GM12878 (cell line): ENCODE measurements at regions not wholly inside any gene's neighbourhood (a gene's known extent, or its start where the extent isn't known, plus 50 kb on each side); places are given as distances from the start of the nearest gene placed in this dataset.

Experiments used
- ATAC-seq: fragments of 200-7000 bp; cut with Tn5 transposase; 3 replicates; pipeline ENCODE4 v1.9.1; 2020; ENCODE audit warnings: mild to moderate bottlenecking, moderate library complexity
- BruUV-seq: library from RNA; stranded (reverse); fragments of 400-500 nt; replicated peaks from 2 replicates; lab custom pipeline; 2021; lab: Mats Ljungman, UMichigan
- CTCF ChIA-PET: fragments of 300-600 bp; sonication (Branson Sonifier 250); formaldehyde crosslinking; extraction: SDS; loops from one replicate; lab custom pipeline; 2021; ENCODE audit warnings: inconsistent platforms; lab: Yijun Ruan, JAX
- POLR2A ChIA-PET: fragments of 350-600 bp; formaldehyde crosslinking; extraction: SDS; loops from one replicate; lab custom pipeline; 2021; ENCODE audit warnings: inconsistent platforms; lab: Charles Lee
- RAD21 ChIA-PET: fragments of 300-600 bp; sonication (Branson Sonifier 250); formaldehyde crosslinking; loops from one replicate; lab custom pipeline; 2023; ENCODE audit warnings: antibody characterized with exemption; ENCODE audit not compliant: unreplicated experiment; lab: Charles Lee
- SMC1A ChIA-PET: fragments of 300-600 bp; sonication (Branson Sonifier 250); formaldehyde crosslinking; loops from one replicate; lab custom pipeline; 2023; ENCODE audit not compliant: unreplicated experiment, uncharacterized antibody; lab: Charles Lee
- DNase-seq: peaks from one replicate; pipeline ENCODE4 v3.0.0-alpha.2; 2011; ENCODE audit warnings: low read depth, low spot score
- FAIRE-seq: peaks from 3 replicates; lab custom pipeline; 2011; peaks lifted over from hg19 to GRCh38; lab: Jason Lieb, UNC
- H2AFZ ChIP-seq: 2 replicates; pipeline ENCODE4 v1.6.0; 2011; ENCODE audit warnings: low read depth, low read length, control low read depth; ENCODE audit not compliant: control insufficient read depth
- H3K27ac ChIP-seq: 2 replicates; pipeline ENCODE4 v1.5.1; 2011; ENCODE audit warnings: control low read depth; ENCODE audit not compliant: control insufficient read depth, insufficient read depth
- H3K27me3 ChIP-seq, 2 experiments: replicated peaks in 1 of 2; 2 replicates each; pipeline versions ENCODE4 v1.6.0 to v1.6.1; 2011; ENCODE audit warnings: low read length in 1 of 2; ENCODE audit not compliant: control insufficient read depth in 2 of 2, insufficient read depth in 2 of 2
- H3K36me3 ChIP-seq, 2 experiments: 2 replicates each; pipeline ENCODE4 v1.5.1; 2011; ENCODE audit warnings: low read length in 1 of 2; ENCODE audit not compliant: control insufficient read depth in 2 of 2, insufficient read depth in 2 of 2
- H3K4me1 ChIP-seq: 2 replicates; pipeline ENCODE4 v1.6.1; 2011; ENCODE audit warnings: mild to moderate bottlenecking, low read length, moderate library complexity, mixed read lengths; ENCODE audit not compliant: control insufficient read depth, insufficient read depth
- H3K4me2 ChIP-seq: 2 replicates; pipeline ENCODE4 v1.6.0; 2011; ENCODE audit warnings: control low read depth; ENCODE audit not compliant: control insufficient read depth, insufficient read depth
- H3K4me3 ChIP-seq: fragments of 200-600 bp; sonication (generic); 2 replicates; pipeline ENCODE4 v1.5.1; 2016
- H3K79me2 ChIP-seq: 2 replicates; pipeline ENCODE4 v1.6.0; 2011; ENCODE audit warnings: low read length; ENCODE audit not compliant: control insufficient read depth, insufficient read depth
- H3K9ac ChIP-seq: 2 replicates; pipeline ENCODE4 v1.8.0; 2011; ENCODE audit warnings: low read length, control low read depth, mixed read lengths; ENCODE audit not compliant: control insufficient read depth, insufficient read depth
- H3K9me3 ChIP-seq: replicated peaks from 3 replicates; pipeline ENCODE4 v1.5.1; 2011; ENCODE audit warnings: mild to moderate bottlenecking, low read length; ENCODE audit not compliant: control insufficient read depth, insufficient read depth
- H4K20me1 ChIP-seq: 2 replicates; pipeline ENCODE4 v1.6.0; 2011; ENCODE audit not compliant: control insufficient read depth, insufficient read depth
- CREM ChIP-seq: IDR thresholded peaks from 2 replicates; pipeline ENCODE4 v1.6.1; 2014; ENCODE audit warnings: antibody characterized with exemption, low read depth
- ETV6 ChIP-seq, 2 experiments: fragments of 450-650 bp in 1 of 2; IDR thresholded peaks in 1 of 2; conservative IDR thresholded peaks in 1 of 2; 2 replicates each; pipeline ENCODE4 v1.6.1; 2014; ENCODE audit warnings: antibody characterized with exemption in 1 of 2, borderline replicate concordance in 1 of 2, low read depth in 1 of 2, mild to moderate bottlenecking in 1 of 2, moderate library complexity in 1 of 2
- KDM1A ChIP-seq: fragments of 200-600 bp; sonication (generic); IDR thresholded peaks from 2 replicates; pipeline ENCODE4 v1.6.1; 2016; ENCODE audit warnings: borderline replicate concordance
- MYB ChIP-seq: fragments of 150-350 bp; IDR thresholded peaks from 2 replicates; pipeline ENCODE4 v1.6.1; 2014; ENCODE audit warnings: mild to moderate bottlenecking, low read depth, low read length, borderline replicate concordance
- NBN ChIP-seq: fragments of 450-650 bp; IDR thresholded peaks from 2 replicates; pipeline ENCODE4 v1.6.1; 2016
- NFXL1 ChIP-seq: fragments of 450-650 bp; IDR thresholded peaks from 2 replicates; pipeline ENCODE4 v1.6.1; 2017; ENCODE audit warnings: antibody characterized with exemption, mild to moderate bottlenecking, borderline replicate concordance
- NR2C2 ChIP-seq: IDR thresholded peaks from 2 replicates; pipeline ENCODE4 v1.6.1; 2011; ENCODE audit warnings: borderline replicate concordance, low read depth; ENCODE audit not compliant: control insufficient read depth, insufficient read length
- POLR2AphosphoS5 ChIP-seq: IDR thresholded peaks from 2 replicates; pipeline ENCODE4 v1.6.1; 2011; ENCODE audit warnings: mild to moderate bottlenecking, low read length, inconsistent platforms
- RBBP5 ChIP-seq: fragments of 200-600 bp; sonication (generic); conservative IDR thresholded peaks from 2 replicates; pipeline ENCODE4 v1.6.1; 2016
- RELA ChIP-seq: fragments of 450-650 bp; IDR thresholded peaks from 2 replicates; pipeline ENCODE4 v1.8.0; 2014; ENCODE audit warnings: borderline replicate concordance; ENCODE audit not compliant: partially characterized antibody
- SMARCA5 ChIP-seq: fragments of 450-650 bp; IDR thresholded peaks from 2 replicates; pipeline ENCODE4 v1.6.1; 2017; ENCODE audit warnings: mild to moderate bottlenecking
- STAT1 ChIP-seq: fragments of 450-650 bp; conservative IDR thresholded peaks from 2 replicates; pipeline ENCODE4 v1.6.1; 2014; ENCODE audit warnings: antibody characterized with exemption, mild to moderate bottlenecking
- SUZ12 ChIP-seq: fragments of 200-600 bp; sonication (generic); IDR thresholded peaks from one replicate; pipeline ENCODE4 v1.6.1; 2018; ENCODE audit warnings: antibody characterized with exemption, mild to moderate bottlenecking; ENCODE audit not compliant: unreplicated experiment
- WGBS: methylation state at CpG from one replicate; pipeline ENCODE4 v1.1.6; 2016; ENCODE audit warnings: low lambda C conversion rate; ENCODE audit not compliant: insufficient replicate concordance, insufficient coverage; ENCODE audit errors: missing lambda C conversion rate; 5-methylcytosine and 5-hydroxymethylcytosine counted together
- in situ Hi-C: fragments of 300-500 bp; cut with MboI; formaldehyde crosslinking; loops from 9 replicates; pipeline ENCODE4 v1.14.3; 2018; ENCODE audit warnings: mixed read lengths
- intact Hi-C: fragments of 100-400 bp; cut with micrococcal nuclease; formaldehyde crosslinking; loops from one replicate; pipeline ENCODE4 v1.14.2; 2022; ENCODE audit not compliant: unreplicated experiment
- TF ChIP-seq, protein P1 (sequence below): fragments of 450-650 bp; IDR thresholded peaks from 2 replicates; pipeline ENCODE4 v1.6.1; 2017; ENCODE audit warnings: antibody characterized with exemption, mild to moderate bottlenecking, moderate library complexity

DNA sequence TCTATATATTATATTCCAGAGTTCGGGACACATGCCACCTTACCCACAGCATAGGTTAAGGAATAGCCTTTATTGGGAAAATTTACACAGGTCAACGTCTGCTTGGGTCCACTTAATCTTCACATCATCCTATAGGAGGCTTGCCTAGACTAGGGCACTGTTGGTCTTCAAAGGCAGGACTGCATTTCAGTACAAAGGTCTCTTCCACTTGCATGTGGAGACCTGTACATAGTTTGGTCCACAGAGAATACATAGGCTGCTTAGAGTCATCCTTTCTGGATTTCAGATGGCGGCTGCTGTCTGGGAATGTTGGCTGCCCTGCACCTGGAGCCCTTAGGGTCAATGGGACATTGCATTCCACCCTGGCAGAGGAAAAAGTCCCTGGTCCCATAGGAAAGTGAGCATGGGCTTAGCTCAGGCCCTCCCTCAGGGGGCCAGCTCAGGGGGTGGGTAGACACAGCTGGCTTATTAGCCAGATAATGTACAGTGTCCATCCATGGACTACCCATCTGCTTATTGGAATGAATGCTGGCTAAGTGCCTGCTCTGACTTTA is 75.3 kb upstream of the TGFBR2 start:
- Histone ChIP-seq H3K9ac (no peak overlapping the region), H3K27me3 (no peaks in the 10 kb centered on the region), H3K79me2 (no peaks in the 10 kb centered on the region), H2AFZ (no peak overlapping the region), H3K36me3 (no peaks in the 10 kb centered on the region), H4K20me1 (no peaks in the 10 kb centered on the region), H3K9me3 (no peaks in the 10 kb centered on the region), H3K4me3 (no peak overlapping the region), H3K27ac (no peak overlapping the region), H3K4me1 (no peaks in the 10 kb centered on the region), H3K4me2 (no peak overlapping the region)
- ATAC-seq, result no peak
- SMC1A ChIA-PET, result no interaction called here
- 12% methylated on average over 3 of the region's 3 CpGs for WGBS
- TF ChIP-seq NR2C2 (no peak), POLR2AphosphoS5 (no peak), RBBP5 (no peak), NFXL1 (no peak), SMARCA5 (no peak), RELA (no peak), STAT1 (no peak), KDM1A (no peak), NBN (no peak), ETV6 (conservative IDR thresholded peaks at IDR 0.05 in 1 of 2, IDR thresholded peaks at IDR 0.05 in 1 of 2; ENCODE audit: borderline replicate concordance in 1 of 2, low read depth in 1 of 2) (no peak), CREM (no peak), MYB (no peak), SUZ12 (no peak)
- TF ChIP-seq, protein P1, sequence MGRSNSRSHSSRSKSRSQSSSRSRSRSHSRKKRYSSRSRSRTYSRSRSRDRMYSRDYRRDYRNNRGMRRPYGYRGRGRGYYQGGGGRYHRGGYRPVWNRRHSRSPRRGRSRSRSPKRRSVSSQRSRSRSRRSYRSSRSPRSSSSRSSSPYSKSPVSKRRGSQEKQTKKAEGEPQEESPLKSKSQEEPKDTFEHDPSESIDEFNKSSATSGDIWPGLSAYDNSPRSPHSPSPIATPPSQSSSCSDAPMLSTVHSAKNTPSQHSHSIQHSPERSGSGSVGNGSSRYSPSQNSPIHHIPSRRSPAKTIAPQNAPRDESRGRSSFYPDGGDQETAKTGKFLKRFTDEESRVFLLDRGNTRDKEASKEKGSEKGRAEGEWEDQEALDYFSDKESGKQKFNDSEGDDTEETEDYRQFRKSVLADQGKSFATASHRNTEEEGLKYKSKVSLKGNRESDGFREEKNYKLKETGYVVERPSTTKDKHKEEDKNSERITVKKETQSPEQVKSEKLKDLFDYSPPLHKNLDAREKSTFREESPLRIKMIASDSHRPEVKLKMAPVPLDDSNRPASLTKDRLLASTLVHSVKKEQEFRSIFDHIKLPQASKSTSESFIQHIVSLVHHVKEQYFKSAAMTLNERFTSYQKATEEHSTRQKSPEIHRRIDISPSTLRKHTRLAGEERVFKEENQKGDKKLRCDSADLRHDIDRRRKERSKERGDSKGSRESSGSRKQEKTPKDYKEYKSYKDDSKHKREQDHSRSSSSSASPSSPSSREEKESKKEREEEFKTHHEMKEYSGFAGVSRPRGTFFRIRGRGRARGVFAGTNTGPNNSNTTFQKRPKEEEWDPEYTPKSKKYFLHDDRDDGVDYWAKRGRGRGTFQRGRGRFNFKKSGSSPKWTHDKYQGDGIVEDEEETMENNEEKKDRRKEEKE, result no peak
- POLR2A ChIA-PET, result no interaction called here
- in situ Hi-C loops, result no loop called here
- no peak for FAIRE-seq
- CTCF ChIA-PET, result no interaction called here
- intact Hi-C loops, result no loop called here
- DNase-seq, result no peak
- RAD21 ChIA-PET, result no interaction called here
- BruUV-seq, result no TSS peak
